ENCODE measurements at regions not wholly inside any gene's neighbourhood (a gene's known extent, or its start where the extent isn't known, plus 50 kb on each side); places are given as distances from the start of the nearest gene placed in this dataset.

DNA sequence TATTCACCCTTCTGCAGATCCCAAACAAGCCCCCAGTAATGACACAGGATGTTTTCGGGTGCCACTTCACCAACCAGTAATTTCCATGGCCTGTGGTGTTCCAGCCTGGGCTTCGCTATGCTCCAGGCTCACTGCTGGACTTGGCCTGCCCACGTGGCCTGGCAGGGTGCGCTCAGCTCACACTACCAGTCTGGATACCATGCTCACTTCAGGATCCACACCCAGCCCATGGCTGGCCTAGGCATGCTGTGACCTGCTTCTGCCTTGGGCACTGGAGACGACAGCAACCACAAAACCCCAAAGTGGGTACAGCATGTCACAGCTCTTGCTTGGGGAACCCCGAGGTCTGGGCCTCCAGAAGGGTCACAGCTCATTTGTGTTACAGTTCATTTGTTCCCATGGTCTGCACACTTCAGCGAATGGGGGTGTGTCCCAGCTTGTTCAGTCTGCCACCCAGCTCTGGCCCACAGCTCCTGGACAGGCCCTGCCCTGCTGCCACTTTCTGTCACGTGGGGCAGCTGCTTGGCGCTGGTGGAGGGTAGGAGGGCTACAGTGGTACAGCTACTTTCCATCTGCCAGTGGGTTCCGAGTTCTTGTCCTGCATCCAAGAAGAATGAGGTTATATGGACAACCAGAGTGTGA, 650.8 kb downstream of the MCTP2 start:
- DNase-seq (no peak), ATAC-seq (no peak)
- no peak overlapping the region for H3K4me3 Mint-ChIP-seq
- H3K4me1 Mint-ChIP-seq: no peaks in the 10 kb centered on the region
- H3K36me3 Mint-ChIP-seq (ENCODE audit: low read depth): peaks cover 1% of the 10 kb centered on the region
- H3K9me3 Mint-ChIP-seq: peaks cover 15% of the 10 kb centered on the region
- no peak overlapping the region for H3K27ac Mint-ChIP-seq
- no peaks in the 10 kb centered on the region for H3K27me3 Mint-ChIP-seq

- no peak overlapping the region for H3K27ac Mint-ChIP-seq
- H3K27me3 Mint-ChIP-seq: no peaks in the 10 kb centered on the region
- H3K4me1 Mint-ChIP-seq: no peaks in the 10 kb centered on the region
- DNase-seq (no peak), ATAC-seq (no peak)
- no peaks in the 10 kb centered on the region for H3K36me3 Mint-ChIP-seq (ENCODE audit: low read depth)
- H3K4me3 Mint-ChIP-seq: no peak overlapping the region
- H3K9me3 Mint-ChIP-seq: peaks cover 10% of the 10 kb centered on the region
Measured at GRCh38 chr15:94887391-94887790, 656.0 kb downstream of the MCTP2 start.

DNA sequence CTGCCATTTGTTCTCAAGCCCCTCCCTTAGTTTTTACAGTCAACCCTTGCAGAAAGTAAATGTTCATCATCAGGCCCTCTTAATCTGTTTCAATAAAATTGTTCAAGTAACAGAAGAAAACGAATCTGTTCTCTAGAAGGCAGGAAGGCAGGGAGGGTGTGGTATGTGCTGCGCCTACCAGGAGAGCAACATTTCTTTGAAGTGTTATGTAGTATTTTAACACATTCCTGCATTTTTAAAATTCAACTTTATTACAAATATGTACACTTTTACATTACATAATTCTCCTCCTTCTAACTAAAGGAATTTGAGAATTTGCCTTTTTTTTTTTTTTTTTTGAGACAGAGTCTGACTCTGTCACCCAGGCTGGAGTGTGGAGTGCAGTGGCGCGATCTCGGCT, 657.8 kb downstream of the MCTP2 start:
- Mint-ChIP-seq H3K27me3 (no peaks in the 10 kb centered on the region), H3K36me3 (ENCODE audit: low read depth) (no peaks in the 10 kb centered on the region), H3K4me1 (no peaks in the 10 kb centered on the region), H3K4me3 (no peak overlapping the region), H3K27ac (no peak overlapping the region), H3K9me3 (peaks cover 4% of the 10 kb centered on the region)
- ATAC-seq: no peak
- no peak for DNase-seq

DNA sequence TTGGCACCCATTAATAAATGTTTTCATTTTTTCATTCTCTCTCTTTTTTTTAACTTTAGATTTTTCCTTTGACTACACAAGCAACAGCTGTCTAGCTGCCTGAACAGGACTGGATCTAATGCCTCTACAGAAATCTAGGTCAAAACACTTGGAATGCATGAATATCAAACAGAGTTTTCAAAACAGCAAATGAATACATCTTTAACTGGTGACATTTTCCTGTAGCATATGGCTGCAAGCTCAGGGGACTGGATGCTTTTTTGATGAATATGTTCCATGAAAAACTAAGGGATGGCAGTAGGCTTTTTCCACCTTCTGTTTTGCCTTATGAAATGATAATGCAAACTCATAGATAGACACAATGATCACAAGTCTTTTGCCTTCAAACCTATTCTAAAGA, 661.7 kb downstream of the MCTP2 start:
- no peaks in the 10 kb centered on the region for H3K4me1 Mint-ChIP-seq
- no peaks in the 10 kb centered on the region for H3K36me3 Mint-ChIP-seq (ENCODE audit: low read depth)
- no peak for ATAC-seq
- H3K27ac Mint-ChIP-seq: no peak overlapping the region
- DNase-seq: no peak
- H3K9me3 Mint-ChIP-seq: no peaks in the 10 kb centered on the region
- H3K4me3 Mint-ChIP-seq: no peak overlapping the region
- H3K27me3 Mint-ChIP-seq: no peaks in the 10 kb centered on the region

DNA sequence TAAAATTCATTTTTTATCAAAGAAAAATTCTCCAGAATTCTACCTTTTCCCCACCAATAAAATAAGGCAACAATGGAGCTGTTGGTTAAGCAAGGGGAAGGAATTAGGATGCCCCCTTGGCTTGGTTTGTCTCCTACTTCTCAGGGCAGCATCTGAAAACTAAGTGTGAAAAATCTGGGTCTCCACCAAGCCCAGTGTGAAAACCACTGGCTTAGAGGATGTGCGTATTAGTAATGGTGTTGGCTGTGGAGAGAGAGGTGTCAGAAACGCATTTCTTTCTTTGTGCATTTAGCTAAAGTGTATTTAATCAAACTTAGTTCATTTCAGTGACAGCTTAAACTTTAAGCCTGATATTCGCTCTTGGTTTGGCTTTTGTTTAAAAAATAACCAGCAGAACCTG, 662.7 kb downstream of the MCTP2 start:
- ATAC-seq (no peak), DNase-seq (no peak)
- no peak overlapping the region for H3K4me3 Mint-ChIP-seq
- H3K4me1 Mint-ChIP-seq: no peaks in the 10 kb centered on the region
- no peaks in the 10 kb centered on the region for H3K9me3 Mint-ChIP-seq
- no peaks in the 10 kb centered on the region for H3K27me3 Mint-ChIP-seq
- no peaks in the 10 kb centered on the region for H3K36me3 Mint-ChIP-seq (ENCODE audit: low read depth)
- H3K27ac Mint-ChIP-seq: no peak overlapping the region

GRCh38 chr15:94909510-94909909, 678.1 kb downstream of the MCTP2 start:
- Mint-ChIP-seq H3K9me3 (peaks cover 13% of the 10 kb centered on the region), H3K4me3 (no peak overlapping the region), H3K27me3 (no peaks in the 10 kb centered on the region), H3K4me1 (no peaks in the 10 kb centered on the region), H3K36me3 (ENCODE audit: low read depth) (no peaks in the 10 kb centered on the region), H3K27ac (no peak overlapping the region)
- DNase-seq (no peak), ATAC-seq (no peak)

DNA sequence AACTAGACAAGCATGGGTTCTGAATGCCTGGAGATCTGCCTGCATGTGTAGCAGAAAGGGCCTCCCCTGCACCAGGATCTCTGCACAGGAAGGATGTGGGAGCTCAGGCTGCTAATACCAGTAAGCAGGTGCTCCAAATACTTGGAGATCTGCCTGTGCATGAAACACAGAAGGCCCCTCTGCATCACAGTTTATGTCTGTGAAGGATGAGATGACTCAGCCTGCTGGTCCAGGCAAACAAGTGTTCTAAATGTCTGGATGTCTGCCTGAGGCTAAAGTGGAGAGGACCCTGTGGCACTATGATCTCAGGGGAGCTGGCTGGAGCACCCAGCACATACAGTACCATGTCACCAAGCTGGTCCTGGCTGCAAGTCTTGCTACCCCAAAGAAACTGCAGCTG, 678.8 kb downstream of the MCTP2 start:
- no peak for ATAC-seq
- Mint-ChIP-seq H3K27me3 (no peaks in the 10 kb centered on the region), H3K4me1 (no peaks in the 10 kb centered on the region), H3K36me3 (ENCODE audit: low read depth) (no peaks in the 10 kb centered on the region), H3K9me3 (peaks cover 13% of the 10 kb centered on the region), H3K27ac (no peak overlapping the region), H3K4me3 (no peak overlapping the region)
- DNase-seq: no peak

DNA sequence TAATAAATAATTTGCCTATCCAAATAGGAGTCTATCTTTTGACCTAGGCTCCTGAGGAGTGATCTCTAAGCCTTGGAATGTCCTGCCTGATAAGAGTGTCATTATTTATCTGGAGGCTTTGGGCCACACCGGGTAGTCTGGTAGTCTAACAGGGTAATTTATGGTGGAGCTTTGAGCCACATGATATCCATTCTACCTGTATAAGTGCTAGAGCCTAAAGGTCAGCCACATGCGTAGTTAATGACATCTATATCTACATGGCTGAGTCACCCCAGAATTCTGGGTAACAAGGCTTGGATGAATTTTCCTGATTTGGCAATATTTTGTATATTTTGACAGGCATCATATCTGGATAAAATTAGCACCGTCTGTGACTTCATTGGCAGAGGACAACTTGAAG, 681.4 kb downstream of the MCTP2 start:
- DNase-seq (no peak), ATAC-seq (no peak)
- Mint-ChIP-seq H3K27ac (no peak overlapping the region), H3K27me3 (peaks cover 3% of the 10 kb centered on the region), H3K9me3 (peaks cover 13% of the 10 kb centered on the region), H3K36me3 (ENCODE audit: low read depth) (no peaks in the 10 kb centered on the region), H3K4me3 (no peak overlapping the region), H3K4me1 (no peaks in the 10 kb centered on the region)

DNA sequence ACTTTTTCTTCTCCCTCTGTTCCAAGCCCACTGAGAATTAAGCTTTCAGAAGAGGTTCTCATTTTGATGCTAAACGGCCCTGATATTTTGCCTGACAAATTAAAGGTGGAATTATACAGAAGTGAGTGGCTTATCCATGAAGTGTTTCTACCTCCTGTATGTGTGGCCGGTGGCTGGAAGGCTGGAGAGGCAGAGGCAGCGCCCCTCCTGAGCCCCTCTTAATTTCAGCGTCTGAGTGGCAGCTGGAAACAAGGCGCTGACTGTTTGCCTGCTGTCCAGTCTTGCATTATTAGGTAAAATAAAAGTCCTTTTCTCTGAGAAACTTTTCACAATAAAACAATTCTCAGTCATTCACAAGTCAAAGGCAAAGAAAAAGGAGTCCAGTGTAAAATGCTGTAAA, 685.7 kb downstream of the MCTP2 start:
- peaks cover 3% of the 10 kb centered on the region for H3K27me3 Mint-ChIP-seq
- H3K9me3 Mint-ChIP-seq: peaks cover 3% of the 10 kb centered on the region
- ATAC-seq (no peak), DNase-seq (no peak)
- H3K27ac Mint-ChIP-seq: no peak overlapping the region
- no peaks in the 10 kb centered on the region for H3K4me1 Mint-ChIP-seq
- H3K36me3 Mint-ChIP-seq (ENCODE audit: low read depth): no peaks in the 10 kb centered on the region
- no peak overlapping the region for H3K4me3 Mint-ChIP-seq

DNA sequence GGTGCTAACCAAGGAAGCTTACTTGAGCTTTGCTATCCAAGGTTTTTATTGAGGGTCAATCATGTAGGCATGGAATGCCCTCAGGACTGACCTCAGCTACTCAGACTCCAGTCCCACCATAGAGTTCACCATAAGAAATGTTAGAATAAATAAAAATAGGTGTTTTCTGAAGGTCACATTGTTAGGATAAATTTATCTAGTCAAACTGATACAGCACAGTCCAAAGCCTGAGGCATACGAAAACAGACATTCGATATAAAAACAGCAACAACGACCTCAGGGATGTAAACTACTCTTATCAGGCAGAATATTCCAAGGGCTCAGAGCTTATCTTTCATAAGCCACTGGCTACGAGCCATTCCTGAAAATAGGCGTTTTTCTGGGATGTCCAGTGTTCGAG, 690.6 kb downstream of the MCTP2 start:
- no peak overlapping the region for H3K27ac Mint-ChIP-seq
- DNase-seq (no peak), ATAC-seq (no peak)
- no peaks in the 10 kb centered on the region for H3K4me1 Mint-ChIP-seq
- peaks cover 7% of the 10 kb centered on the region for H3K9me3 Mint-ChIP-seq
- H3K36me3 Mint-ChIP-seq (ENCODE audit: low read depth): no peaks in the 10 kb centered on the region
- H3K27me3 Mint-ChIP-seq: peaks cover 2% of the 10 kb centered on the region
- H3K4me3 Mint-ChIP-seq: no peak overlapping the region

DNA sequence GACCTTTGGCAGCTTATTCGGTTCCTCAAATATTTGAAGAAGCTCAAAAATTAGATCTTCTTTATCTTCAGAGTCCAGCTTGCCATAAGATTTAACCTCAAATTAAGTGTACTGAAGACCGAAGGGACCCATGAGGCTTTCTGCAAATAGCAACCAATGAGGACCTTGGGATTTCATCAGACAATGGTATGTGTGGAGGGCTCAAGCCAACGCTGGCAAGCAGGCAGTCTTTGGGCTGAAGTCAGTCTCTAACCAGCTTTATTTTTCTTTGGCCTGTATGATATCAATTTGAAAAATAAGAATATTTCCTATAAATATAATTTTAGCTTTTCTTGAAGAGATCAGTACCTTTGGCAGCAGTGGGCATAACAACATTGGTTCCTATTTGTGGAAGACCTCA, 692.7 kb downstream of the MCTP2 start:
- Mint-ChIP-seq H3K4me1 (no peaks in the 10 kb centered on the region), H3K27me3 (peaks cover 3% of the 10 kb centered on the region), H3K27ac (no peak overlapping the region), H3K36me3 (ENCODE audit: low read depth) (no peaks in the 10 kb centered on the region), H3K9me3 (peaks cover 7% of the 10 kb centered on the region), H3K4me3 (no peak overlapping the region)
- no peak for DNase-seq
- no peak for ATAC-seq

- Mint-ChIP-seq H3K36me3 (ENCODE audit: low read depth) (no peaks in the 10 kb centered on the region), H3K4me3 (no peak overlapping the region), H3K27me3 (peaks cover 3% of the 10 kb centered on the region), H3K4me1 (no peaks in the 10 kb centered on the region), H3K27ac (no peak overlapping the region), H3K9me3 (peaks cover 7% of the 10 kb centered on the region)
- no peak for ATAC-seq
- no peak for DNase-seq
Measured at GRCh38 chr15:94924971-94925598, 693.7 kb downstream of the MCTP2 start.

GRCh38 chr15:94925680-94926079, 694.3 kb downstream of the MCTP2 start:
- Mint-ChIP-seq H3K27ac (no peak overlapping the region), H3K4me3 (no peak overlapping the region), H3K36me3 (ENCODE audit: low read depth) (no peaks in the 10 kb centered on the region), H3K4me1 (no peaks in the 10 kb centered on the region), H3K9me3 (peaks cover 7% of the 10 kb centered on the region), H3K27me3 (peaks cover 3% of the 10 kb centered on the region)
- DNase-seq (no peak), ATAC-seq (no peak)

- no peak for ATAC-seq
- H3K36me3 Mint-ChIP-seq (ENCODE audit: low read depth): no peaks in the 10 kb centered on the region
- no peak overlapping the region for H3K27ac Mint-ChIP-seq
- H3K4me1 Mint-ChIP-seq: no peaks in the 10 kb centered on the region
- peaks cover 8% of the 10 kb centered on the region for H3K9me3 Mint-ChIP-seq
- H3K4me3 Mint-ChIP-seq: no peak overlapping the region
- no peak for DNase-seq
- H3K27me3 Mint-ChIP-seq: peaks cover 3% of the 10 kb centered on the region
Measured at GRCh38 chr15:94927003-94927402, 695.6 kb downstream of the MCTP2 start.

GRCh38 chr15:94929282-94929681, 697.9 kb downstream of the MCTP2 start:
- H3K36me3 Mint-ChIP-seq (ENCODE audit: low read depth): no peaks in the 10 kb centered on the region
- no peak overlapping the region for H3K4me3 Mint-ChIP-seq
- ATAC-seq: no peak
- peaks cover 7% of the 10 kb centered on the region for H3K9me3 Mint-ChIP-seq
- peaks cover 3% of the 10 kb centered on the region for H3K27me3 Mint-ChIP-seq
- H3K27ac Mint-ChIP-seq: no peak overlapping the region
- no peak for DNase-seq
- H3K4me1 Mint-ChIP-seq: no peaks in the 10 kb centered on the region

DNA sequence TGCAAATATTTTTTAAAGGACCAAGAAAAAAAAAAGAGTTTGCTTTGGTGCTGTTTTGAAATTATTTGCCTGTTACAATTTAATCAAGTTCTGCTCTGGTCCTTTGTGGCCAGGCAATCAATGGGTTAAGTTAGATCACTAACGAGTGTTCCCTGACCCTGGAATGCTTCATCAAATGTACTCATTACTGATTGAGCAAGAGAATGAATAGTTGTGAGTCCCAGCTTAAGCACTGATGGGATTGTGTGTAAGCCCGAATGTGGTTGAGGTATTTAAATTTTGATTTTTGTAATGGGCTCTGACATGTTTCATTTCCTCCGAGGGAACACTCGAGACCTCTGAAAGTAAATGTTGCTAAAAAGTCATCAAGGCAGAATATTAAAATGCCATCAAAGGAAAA, 699.1 kb downstream of the MCTP2 start:
- H3K36me3 Mint-ChIP-seq (ENCODE audit: low read depth): no peaks in the 10 kb centered on the region
- no peak overlapping the region for H3K4me3 Mint-ChIP-seq
- no peaks in the 10 kb centered on the region for H3K4me1 Mint-ChIP-seq
- peaks cover 3% of the 10 kb centered on the region for H3K27me3 Mint-ChIP-seq
- DNase-seq (no peak), ATAC-seq (no peak)
- H3K9me3 Mint-ChIP-seq: peaks cover 7% of the 10 kb centered on the region
- no peak overlapping the region for H3K27ac Mint-ChIP-seq

Measured in activated naive CD8-positive, alpha-beta T cell treated with anti-CD3 and anti-CD28 coated beads, Interleukin-2, amount 50 U/mL, for 24 hours (primary cell).